ENCODE measurements at regions not wholly inside any gene's neighbourhood (a gene's known extent, or its start where the extent isn't known, plus 50 kb on each side); places are given as distances from the start of the nearest gene placed in this dataset.

DNA sequence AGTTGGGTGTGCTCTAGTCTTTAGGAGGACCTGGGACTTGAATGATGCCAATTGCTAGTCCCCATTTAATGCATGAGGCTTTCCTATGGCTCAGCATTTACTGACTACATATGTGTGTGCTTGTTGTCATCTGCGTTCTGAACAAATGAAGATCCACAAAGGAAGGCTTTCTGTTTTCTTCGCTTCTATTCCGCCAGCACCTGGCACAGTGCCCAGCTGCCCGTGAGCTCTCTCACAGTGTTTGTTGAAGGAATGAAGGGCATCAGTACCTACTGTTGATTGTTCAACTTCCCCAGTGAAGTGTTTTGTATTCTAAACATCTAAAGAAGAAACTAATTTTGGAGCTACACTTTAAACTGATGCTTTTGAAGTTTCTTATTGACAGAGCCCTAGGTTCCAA lies 122.4 kb upstream of the LINC00305 start:
- intact Hi-C loops (cut with DNase I): no loop called here
- H3K4me3 ChIP-seq (ENCODE audit: low read length in 3 of 3): no peak overlapping the region
- no peaks in the 10 kb centered on the region for H3K9me3 ChIP-seq (ENCODE audit: control insufficient read depth in 2 of 3, insufficient read depth in 1 of 3, low read length in 3 of 3)
- no peaks in the 10 kb centered on the region for H3K36me3 ChIP-seq (ENCODE audit: control insufficient read depth in 2 of 3, insufficient read depth in 3 of 3, low read length in 3 of 3)
- TF ChIP-seq CTCF (IDR thresholded peaks at IDR 0.05; ENCODE audit: borderline replicate concordance, extremely low read depth, insufficient read depth): no peak
- DNase-seq (no peak), FAIRE-seq (no peak)
- H3K4me1 ChIP-seq (ENCODE audit: control insufficient read depth in 2 of 3, insufficient read depth in 2 of 3, low read depth in 1 of 3, low read length in 3 of 3): peaks cover 0 to 10% (median 6%) of the 10 kb centered on the region in 3 donors
- H3K27me3 ChIP-seq (ENCODE audit: control insufficient read depth, insufficient read depth, low read length): no peaks in the 10 kb centered on the region
- H3K27ac ChIP-seq (ENCODE audit: low read depth in 2 of 2, low read length in 2 of 2): no peak overlapping the region
- no peak overlapping the region for H3K9ac ChIP-seq (ENCODE audit: low read length in 3 of 3)

DNA sequence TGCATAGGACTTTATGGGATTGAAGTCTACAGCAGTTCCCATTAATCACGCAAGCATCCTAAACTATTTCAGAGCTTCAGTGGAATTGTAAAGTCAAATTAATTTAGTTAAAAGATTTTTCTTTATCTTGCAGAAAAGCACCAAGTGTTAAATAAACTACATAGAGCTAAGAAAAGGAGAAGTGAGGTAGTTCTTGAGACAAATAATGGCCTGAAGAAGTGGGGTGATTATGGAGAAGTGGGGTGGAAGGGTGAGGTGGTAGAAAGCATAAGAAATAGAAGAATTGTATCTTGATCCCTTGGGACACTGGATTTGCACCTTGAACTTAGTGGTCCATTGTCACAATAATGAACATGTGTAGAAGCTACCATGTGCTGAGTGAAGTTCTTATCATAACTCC lies 121.7 kb upstream of the LINC00305 start:
- intact Hi-C loops (cut with DNase I): no loop called here
- H3K9ac ChIP-seq (ENCODE audit: low read length in 3 of 3): no peak overlapping the region
- H3K36me3 ChIP-seq (ENCODE audit: control insufficient read depth in 2 of 3, insufficient read depth in 3 of 3, low read length in 3 of 3): no peaks in the 10 kb centered on the region
- H3K27ac ChIP-seq (ENCODE audit: low read depth in 2 of 2, low read length in 2 of 2): no peak overlapping the region
- H3K4me1 ChIP-seq (ENCODE audit: control insufficient read depth in 2 of 3, insufficient read depth in 2 of 3, low read depth in 1 of 3, low read length in 3 of 3): peaks cover 0 to 10% (median 6%) of the 10 kb centered on the region in 3 donors
- H3K4me3 ChIP-seq (ENCODE audit: low read length in 3 of 3): no peak overlapping the region
- no peak for DNase-seq
- H3K27me3 ChIP-seq (ENCODE audit: control insufficient read depth, insufficient read depth, low read length): no peaks in the 10 kb centered on the region
- FAIRE-seq: no peak
- no peak for TF ChIP-seq CTCF (IDR thresholded peaks at IDR 0.05; ENCODE audit: borderline replicate concordance, extremely low read depth, insufficient read depth)
- H3K9me3 ChIP-seq (ENCODE audit: control insufficient read depth in 2 of 3, insufficient read depth in 1 of 3, low read length in 3 of 3): no peaks in the 10 kb centered on the region

GRCh38 chr18:64270121-64270520 lies 121.2 kb upstream of the LINC00305 start:
- no peak overlapping the region for H3K27ac ChIP-seq (ENCODE audit: low read depth in 2 of 2, low read length in 2 of 2)
- no peak overlapping the region for H3K9ac ChIP-seq (ENCODE audit: low read length in 3 of 3)
- FAIRE-seq (no peak), DNase-seq (no peak)
- intact Hi-C loops (cut with DNase I): no loop called here
- H3K4me3 ChIP-seq (ENCODE audit: low read length in 3 of 3): no peak overlapping the region
- TF ChIP-seq CTCF (IDR thresholded peaks at IDR 0.05; ENCODE audit: borderline replicate concordance, extremely low read depth, insufficient read depth): no peak
- no peaks in the 10 kb centered on the region for H3K36me3 ChIP-seq (ENCODE audit: control insufficient read depth in 2 of 3, insufficient read depth in 3 of 3, low read length in 3 of 3)
- no peaks in the 10 kb centered on the region for H3K9me3 ChIP-seq (ENCODE audit: control insufficient read depth in 2 of 3, insufficient read depth in 1 of 3, low read length in 3 of 3)
- H3K27me3 ChIP-seq (ENCODE audit: control insufficient read depth, insufficient read depth, low read length): no peaks in the 10 kb centered on the region
- peaks cover 0 to 10% (median 6%) of the 10 kb centered on the region in 3 donors for H3K4me1 ChIP-seq (ENCODE audit: control insufficient read depth in 2 of 3, insufficient read depth in 2 of 3, low read depth in 1 of 3, low read length in 3 of 3)

DNA sequence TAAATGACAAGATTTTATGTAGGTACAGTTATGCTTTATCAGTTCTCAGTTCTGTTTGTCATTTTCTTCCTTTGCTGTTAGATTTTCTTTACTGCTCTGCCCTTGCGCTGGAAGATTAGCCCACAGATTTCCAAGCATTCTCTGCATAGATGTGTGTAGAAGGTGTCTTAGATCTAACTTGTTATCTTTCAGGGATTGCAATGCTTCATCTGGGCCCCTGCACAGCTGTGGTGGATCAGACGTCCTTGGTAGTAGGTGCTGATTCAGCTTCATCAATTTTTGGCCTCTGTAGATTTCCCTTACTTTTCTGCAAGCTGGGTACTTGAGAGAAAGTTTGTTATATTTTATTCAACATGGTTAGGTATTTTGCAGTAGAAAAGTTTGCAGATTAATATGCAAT lies 115.3 kb upstream of the LINC00305 start:
- DNase-seq (no peak), FAIRE-seq (no peak)
- no peaks in the 10 kb centered on the region for H3K36me3 ChIP-seq (ENCODE audit: control insufficient read depth in 2 of 3, insufficient read depth in 3 of 3, low read length in 3 of 3)
- no peak overlapping the region for H3K9ac ChIP-seq (ENCODE audit: low read length in 3 of 3)
- no peaks in the 10 kb centered on the region for H3K27me3 ChIP-seq (ENCODE audit: control insufficient read depth, insufficient read depth, low read length)
- TF ChIP-seq CTCF (IDR thresholded peaks at IDR 0.05; ENCODE audit: borderline replicate concordance, extremely low read depth, insufficient read depth): no peak
- H3K4me1 ChIP-seq (ENCODE audit: control insufficient read depth in 2 of 3, insufficient read depth in 2 of 3, low read depth in 1 of 3, low read length in 3 of 3): no peaks in the 10 kb centered on the region
- no peak overlapping the region for H3K27ac ChIP-seq (ENCODE audit: low read depth in 2 of 2, low read length in 2 of 2)
- H3K4me3 ChIP-seq (ENCODE audit: low read length in 3 of 3): no peak overlapping the region
- intact Hi-C loops (cut with DNase I): no loop called here
- no peaks in the 10 kb centered on the region for H3K9me3 ChIP-seq (ENCODE audit: control insufficient read depth in 2 of 3, insufficient read depth in 1 of 3, low read length in 3 of 3)

Measured in kidney (tissue), 13 donors.